Stimulated activated CD4-positive, alpha-beta T cell treated with anti-CD3 and anti-CD28 coated beads, Interleukin-2, amount 100 ng/mL, for 24 hours (primary cell): ENCODE measurements at regions not wholly inside any gene's neighbourhood (a gene's known extent, or its start where the extent isn't known, plus 50 kb on each side); places are given as distances from the start of the nearest gene placed in this dataset.

Experiments
- DNase-seq, 2 donors: peaks; one replicate each; pipeline ENCODE4 v3.0.0-alpha.2; 2020

DNA sequence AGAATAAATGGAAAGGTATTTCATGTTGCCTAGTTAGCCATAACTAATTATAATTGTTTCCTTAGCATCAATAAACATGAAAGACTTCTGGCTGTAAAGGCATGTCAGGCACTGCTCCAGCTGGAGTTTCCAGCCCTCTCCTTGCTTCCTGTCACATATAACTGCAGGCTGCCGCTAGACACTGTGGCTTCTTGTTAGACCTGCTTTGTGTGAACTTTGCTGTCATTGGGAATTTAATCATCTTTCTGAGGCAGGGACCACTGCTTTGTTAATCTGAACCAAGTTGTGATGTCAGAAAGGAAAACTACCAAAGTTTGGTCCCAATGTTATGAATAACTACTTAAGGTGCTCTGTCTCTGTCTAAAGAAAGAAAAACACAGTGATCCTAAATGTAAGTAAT lies 90.3 kb upstream of the DUSP10 start:
- no peak for DNase-seq

DNA sequence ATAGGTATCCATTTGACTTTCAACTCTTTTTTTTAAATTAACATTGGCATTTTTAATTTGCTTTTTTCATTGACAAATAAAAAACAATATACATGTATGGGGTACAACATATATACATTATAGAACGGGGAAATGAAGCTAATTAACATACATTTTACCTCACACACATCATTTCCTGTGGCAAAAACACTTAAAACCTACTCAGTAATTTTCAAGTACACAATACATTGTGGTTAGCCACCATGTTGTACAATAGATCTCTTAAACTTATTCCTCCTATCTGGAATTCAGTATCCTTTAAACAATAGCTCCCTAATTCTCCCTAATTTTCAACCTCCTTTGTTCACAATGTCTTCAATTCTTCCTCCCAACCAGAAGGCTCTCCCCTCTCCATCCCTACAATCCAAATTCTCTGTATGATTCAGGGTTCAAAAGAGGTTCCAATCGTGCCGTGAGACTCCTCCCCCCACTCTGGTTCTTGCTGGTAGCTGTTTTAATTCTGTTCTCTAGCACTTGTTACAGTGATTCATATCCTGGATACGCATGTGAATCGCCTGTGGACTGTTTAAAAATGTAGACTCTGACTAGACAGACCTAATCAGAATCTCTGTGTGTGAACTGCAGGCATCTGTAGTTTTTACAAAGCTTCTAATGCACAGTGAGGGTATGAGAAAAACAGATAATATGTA lies 87.6 kb upstream of the DUSP10 start:
- DNase-seq: peak; percentile 56 to 67

DNA sequence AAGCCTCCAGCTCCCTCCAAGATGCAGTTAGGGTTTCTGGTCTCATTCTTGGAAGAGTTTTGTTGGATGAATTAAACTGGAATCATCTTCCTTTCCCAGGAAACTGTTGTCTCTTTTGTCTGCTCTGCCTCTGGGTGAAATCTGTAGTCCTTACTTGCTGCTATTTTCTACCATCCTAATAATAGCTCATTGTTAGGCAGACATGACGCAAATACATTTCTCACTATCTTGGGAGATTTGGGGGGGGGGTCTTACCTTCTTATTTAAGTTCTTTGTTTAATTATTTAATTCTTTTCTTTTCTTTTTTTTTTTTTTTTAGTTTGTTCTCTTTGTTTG lies 85.4 kb upstream of the DUSP10 start:
- no peak for DNase-seq

DNA sequence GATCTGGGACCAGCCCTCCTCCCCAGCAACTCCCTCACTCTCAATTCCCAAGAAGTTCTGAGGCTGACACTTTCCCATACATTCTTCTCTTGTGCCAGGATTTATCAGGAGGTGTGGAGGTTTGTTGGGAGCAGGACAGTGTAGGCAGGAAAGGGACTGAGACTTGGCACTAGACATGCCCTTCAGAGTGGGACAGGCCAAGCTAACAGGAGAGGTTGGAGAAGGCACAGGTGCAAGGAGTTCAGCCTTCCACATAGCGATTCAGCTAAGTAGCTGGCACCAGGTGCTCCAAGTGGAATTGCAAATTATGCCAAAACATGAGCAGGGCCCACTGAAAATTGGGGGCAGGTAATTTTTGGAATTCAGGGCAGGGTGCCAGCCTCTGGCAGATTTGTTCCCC lies 83.0 kb upstream of the DUSP10 start:
- DNase-seq: no peak

DNA sequence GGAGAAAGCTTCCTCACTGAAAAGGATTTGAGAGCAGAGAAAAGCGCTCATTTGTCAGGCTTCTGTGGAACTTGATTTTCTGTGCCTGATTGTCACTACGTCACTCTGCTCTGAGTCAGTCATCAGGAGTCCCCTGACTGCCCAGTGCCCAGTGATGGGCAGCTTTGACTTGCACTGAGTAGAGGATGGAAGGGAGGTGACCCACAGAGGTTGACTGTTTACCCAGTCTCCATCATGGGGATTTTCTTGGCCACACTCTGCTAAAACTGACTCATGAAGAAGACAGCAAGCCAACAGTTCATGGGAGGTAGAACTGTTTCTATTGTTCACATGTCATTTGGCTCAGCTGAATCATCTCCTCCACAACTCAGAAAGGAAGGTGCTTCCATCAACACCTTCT lies 82.1 kb upstream of the DUSP10 start:
- DNase-seq: no peak

DNA sequence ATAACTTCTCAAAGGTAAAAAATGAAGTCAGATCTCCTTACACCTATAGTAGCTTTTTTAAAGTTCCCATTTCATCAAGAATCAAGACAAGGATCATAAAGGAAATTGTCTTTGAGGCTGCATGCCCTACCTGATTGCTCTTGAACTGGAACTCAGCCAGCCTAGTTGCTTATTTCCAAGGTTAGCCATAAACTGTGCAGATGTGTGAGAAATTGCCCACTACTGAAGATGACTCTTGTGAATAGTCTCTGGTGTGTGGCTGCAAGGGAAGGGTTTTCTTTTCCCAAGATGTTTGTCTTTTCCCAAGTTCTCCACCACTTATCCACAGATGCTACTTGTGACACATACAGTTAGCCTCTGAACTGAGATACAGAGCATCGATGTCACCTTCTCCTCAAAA lies 81.7 kb upstream of the DUSP10 start:
- no peak for DNase-seq

DNA sequence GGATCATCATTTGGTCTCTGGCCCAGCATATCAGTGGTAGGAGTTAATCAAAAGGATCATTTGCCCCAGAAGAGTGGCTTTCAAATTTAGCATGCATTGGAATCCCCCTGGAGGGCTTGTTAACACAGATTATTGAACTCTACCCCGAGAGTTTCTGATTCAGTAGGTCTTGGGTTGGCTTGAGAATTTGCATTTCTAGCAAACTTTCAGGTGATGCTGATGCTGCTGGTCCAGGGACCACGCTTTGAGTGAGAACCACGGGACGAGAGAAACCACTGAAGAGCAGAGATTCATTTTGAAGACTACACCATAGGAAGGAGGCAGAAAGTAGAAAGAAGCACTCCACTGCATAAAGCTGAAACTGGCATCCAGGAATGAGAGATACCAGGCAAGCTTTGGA lies 81.3 kb upstream of the DUSP10 start:
- DNase-seq: no peak

DNA sequence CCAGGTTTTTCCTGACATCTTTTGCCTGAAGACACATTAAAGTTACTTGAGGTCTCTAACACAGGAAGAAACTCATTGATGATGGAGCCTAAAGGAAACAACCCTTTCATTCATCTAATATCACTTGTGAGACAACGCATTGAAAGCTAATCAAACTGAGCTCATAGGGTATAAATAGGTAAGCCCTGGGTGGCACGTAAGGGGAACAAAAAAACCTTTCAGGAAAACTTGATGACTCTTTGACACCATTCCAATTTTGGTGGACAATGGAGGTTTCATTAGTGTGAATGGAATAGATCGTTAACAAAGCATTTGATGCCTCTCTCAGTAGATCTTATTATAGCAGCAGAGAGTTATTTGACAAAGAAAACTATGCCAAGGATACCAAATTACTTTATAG lies 80.7 kb upstream of the DUSP10 start:
- DNase-seq: no peak

DNA sequence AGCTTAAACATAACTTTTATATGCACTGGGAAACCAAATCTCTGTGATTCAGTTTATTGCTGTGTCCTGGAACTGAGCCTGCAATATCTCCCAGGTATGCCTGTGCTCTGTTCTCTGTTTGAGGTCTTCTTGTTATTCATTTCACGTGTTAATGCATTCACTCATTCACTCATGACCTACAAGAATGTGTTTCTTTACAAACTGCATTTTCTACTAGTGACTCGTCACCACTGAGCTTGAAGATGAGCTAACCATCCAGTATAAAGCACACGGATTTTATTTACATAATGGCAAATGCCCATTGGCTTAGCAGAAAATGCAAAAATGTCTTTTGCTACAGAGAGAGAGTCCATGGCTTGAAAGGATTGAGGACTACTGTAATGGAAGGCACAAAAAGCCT lies 75.0 kb upstream of the DUSP10 start:
- DNase-seq: no peak

DNA sequence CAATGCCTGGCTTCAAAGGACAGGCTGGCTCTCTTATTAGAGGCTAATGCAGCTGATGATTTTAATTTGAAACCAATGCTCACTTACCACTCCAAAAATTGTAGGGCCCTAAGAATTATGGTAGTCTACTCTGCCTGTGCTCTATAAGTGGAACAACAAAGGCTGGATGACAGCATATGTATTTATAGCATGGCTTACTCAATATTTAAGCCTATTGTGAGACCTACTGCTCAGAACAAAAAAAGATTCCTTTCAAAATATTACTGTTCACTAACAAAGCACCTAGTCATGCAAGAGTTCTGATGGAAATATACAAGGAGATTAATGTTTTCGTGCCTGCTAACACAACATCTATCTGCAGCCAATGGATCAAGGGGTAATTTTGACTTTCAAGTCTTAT lies 73.8 kb upstream of the DUSP10 start:
- DNase-seq: no peak

DNA sequence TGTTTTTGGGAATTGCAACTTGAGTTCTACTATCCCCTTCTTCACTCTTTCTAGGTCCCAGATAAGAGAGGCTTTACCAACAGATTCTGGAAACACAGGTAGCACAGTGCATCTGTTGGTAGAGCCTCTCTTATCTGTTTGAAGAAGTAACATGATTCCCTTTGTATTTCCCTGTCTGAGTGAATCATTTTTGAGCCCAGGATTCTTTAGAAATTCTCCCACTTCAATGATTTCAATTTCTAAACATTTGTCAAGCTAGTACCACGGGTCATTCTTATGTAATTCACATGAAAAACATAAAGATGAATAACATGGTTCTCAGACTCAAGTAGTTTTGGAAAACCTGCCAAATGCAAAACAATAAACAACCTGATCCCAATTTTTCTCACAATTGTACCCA lies 72.0 kb upstream of the DUSP10 start:
- DNase-seq: no peak

DNA sequence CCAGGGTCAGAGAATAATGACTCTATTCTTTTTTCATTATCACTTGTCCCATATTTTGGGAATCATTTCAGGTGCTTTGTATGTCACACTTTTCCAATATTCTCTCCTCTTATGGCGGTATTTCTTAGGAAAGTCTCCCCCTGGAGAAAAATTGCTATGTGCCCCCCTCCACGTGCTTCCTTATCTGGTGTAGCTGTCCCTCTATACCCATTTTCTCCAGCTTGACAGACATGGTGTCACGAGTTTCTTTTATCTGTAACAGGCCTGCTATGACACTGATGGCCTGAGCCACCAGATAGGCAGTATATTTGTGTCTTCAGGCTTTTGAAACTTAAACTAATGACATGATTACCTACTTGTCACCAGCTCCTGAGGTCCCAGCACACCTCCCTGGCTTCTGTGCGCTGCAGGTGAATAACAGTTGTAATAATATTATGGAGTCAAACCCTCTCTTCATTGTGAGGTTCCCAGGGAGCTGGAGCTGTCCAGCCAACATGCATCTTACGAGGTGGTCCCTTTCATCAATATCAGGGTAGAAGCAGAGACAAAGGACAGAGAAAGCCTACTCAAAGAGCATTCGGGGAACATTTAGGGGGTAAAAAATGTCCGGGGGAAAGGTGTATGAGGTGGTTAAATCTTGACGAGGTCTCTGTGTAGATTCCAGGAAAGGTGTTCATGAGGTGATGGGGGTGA lies 71.2 kb upstream of the DUSP10 start:
- DNase-seq: no peak

DNA sequence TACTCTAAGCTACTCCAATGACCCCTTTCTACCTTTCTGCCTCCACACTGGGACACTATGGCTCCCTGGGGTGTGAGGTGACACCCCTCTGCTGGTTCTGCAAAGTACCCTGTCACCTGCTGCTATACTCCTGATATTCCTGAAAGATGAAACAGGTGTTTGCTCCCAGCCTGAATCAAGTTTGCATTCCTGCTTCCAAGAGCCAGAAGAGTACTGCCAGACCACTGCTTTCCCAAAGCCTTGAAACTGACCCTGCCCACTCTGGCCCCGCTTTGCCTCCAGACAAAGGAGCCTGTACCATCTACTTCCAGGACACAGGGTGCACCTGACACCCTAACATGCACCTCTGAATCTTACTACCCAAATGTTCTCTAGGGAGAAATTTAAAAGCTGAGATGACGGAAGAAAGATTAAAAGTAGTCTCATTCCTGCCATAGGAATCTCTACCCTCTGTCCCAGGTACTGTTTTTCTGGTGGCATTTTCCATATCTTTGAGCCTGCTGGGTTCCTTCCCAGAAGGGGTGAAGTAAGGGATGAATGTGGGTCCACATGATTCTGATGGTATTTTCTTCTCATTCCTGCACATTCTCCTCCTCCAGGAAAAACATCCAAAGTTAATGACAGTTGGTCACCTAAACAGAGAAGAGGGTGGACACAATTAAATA lies 70.3 kb upstream of the DUSP10 start:
- DNase-seq: no peak

DNA sequence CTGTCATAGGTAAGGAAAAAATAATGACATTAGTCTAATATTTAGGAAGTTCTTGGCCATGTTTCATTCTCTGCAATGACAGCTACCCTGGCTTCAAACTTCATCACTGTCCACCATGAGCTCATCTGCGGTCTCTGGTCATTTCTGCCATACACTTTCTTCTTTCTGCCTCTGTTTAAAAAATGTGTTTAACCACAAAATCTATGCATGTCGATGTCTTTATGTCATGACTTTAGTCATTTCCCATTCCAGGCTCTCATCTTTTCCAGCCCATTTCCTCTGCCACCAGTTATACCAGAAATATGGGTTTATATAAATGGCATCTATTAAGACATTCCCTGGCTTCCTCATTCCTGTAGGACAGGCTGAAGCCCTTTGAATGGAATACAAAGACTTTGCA lies 68.5 kb upstream of the DUSP10 start:
- DNase-seq: no peak

DNA sequence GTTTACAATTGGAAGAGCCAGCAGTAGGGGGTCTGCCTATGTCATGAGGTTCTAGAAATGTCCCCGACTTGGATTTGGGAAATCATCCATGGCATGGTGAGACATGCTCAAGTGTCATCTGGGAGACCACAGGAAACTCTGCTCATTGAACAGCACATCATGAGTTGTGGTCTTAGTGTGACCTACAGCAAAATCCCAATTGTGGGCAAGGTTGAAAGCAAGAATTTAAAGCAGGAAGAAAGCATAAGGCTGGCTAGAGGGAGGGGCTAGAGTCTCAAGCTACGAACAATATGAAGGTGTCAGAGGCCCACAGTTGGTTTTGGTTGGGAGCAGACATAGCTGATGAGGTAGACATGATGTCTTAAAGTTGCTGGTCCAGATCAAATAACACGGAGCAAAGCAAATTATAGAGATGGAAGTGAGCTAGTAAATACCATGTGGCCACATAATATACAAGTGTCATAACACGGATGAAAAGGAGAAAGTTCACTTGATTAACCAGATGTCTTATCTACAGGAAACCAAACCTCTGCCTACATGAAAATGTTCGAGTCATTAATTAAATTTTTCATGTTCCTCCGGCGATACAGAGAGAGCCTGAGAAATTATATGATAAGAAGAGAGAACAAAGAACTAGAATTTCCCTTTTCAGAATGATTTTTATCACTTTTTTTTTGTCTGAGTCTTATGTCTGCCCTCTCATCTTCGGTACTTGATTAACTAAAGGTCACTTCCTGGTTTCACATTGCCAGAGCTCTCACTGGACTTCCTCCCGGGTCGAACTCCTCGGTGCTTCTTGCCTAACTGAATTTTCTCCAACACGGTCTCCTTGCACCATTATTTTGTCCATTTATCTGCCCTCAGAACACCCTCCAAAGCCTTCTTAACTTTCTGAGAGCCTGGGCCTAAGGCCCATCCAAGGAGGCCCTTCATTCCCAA lies 67.5 kb upstream of the DUSP10 start:
- DNase-seq: no peak

DNA sequence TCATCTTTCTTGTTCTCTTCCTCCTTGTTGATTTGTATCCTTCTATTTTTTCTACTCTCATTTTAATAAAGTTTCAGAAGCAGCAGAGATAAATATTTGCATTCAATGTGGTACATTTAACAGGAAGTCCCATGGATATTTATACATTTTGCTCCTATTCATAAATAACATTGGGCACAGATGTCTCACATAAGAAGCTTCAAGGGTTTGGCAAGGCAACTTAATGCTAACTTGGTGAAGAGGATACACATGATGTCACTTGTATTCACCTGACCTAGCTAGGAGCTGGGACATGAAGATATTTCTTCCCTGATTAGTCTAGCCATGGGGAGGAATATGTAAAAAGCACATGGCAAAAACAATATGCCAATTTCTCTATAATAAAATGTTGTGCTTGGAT lies 65.1 kb upstream of the DUSP10 start:
- no peak for DNase-seq

DNA sequence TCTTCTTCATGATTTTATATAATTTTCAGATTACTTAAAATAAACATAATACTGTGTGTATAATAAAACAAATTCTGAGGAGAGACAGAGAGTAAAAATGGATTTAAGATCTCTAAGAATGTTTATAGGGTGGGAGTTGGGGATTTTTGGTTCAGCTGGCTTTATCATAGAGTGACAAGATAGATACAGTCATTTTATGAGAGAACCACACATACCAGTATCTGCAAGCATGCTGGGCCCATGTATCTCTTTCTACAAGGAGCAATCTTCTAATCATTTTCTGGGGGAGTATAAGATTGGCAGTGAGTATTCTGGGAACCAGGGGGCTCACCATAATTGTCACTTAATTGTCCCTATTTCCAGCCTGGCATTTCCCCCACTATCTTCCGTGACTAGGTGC lies 64.3 kb upstream of the DUSP10 start:
- DNase-seq: no peak

DNA sequence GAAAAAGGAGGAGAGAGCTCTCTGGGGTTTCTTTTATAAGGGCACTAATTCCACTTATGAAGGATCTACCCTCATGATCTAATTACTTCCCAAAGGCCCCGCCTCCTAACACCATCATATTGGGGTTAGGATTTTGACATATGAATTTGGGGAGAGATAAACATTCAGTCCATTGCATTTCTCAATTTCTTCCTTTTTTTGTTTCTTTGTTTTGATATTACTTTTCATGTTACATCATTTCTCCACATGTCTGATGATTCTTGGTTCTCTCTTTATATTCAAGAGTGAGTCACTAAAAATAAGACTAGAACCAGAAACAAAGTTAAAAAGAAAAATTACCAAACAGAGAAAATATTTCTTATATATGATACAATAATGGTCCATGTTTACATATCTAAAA lies 63.2 kb upstream of the DUSP10 start:
- no peak for DNase-seq

DNA sequence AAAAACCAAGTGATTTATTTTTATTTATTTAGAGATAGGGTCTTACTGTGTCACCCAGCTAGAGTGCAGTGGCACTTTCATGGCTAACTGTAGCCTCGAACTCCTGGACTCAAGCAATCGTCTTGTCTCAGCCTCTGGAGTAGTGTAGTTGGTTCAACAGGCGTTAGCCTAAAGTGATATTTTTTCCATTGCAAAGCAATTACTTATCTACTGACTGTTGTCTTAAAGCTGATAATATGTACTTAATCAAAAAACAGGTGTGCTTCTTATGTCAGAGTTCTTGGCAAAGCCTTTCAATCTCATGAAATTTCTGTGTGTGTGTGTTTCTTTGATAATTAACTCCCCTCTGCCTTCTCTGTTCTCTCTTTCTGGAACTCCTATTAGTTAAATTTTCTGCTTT lies 62.4 kb upstream of the DUSP10 start:
- DNase-seq: no peak

DNA sequence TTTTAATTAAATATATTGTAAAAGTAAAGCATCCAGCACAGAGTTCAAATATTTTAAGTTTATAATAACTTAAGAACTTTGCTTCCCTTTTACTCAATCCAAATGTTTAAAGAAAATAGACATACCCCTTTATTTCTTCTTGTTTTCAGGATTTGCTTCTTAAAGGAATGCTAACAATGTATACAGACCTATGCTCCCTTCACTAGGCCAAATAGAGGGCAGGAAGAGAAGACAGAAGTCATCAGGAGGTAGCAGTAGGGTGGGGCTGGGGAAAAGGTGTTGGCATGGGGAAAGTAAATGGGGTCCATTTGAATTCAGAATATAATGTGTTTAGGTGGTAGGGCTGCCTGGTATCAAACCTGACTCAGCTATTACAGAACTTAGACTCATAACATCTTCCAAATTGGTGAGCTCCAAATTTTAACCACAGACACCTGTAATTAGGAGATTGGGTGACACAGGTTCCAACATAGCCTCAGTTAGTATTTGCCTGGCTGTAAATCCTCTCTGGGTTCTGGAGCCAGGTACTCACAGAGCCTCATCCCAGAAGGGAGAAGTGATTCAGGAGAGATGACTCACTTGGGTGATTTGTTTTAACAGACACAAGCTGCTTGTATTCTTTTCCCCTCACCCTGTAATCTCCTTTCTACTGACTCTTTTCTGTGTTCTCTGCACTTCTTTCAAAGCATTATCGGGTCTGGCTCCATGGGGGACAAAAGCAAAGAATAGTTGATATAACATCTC lies 60.1 kb upstream of the DUSP10 start:
- no peak for DNase-seq

DNA sequence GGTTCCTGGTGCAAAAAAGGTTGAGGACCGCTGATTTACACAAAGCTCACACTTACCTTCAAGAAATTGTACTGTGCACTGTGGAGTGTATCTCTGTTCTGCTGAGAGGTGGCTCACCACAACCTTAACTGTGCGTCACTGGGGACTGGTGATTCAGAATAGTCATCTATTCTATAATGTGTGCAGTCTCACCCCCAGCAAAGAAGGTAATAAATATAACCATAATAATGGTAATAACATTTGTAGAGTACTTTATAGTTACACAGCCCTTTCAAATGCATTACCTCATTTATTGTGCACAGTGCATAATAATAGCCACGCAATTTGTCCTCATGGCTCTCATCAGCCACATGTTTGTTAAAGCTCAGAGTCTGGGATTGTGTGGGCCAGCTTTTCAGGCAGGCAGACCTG lies 59.4 kb upstream of the DUSP10 start:
- DNase-seq: no peak

DNA sequence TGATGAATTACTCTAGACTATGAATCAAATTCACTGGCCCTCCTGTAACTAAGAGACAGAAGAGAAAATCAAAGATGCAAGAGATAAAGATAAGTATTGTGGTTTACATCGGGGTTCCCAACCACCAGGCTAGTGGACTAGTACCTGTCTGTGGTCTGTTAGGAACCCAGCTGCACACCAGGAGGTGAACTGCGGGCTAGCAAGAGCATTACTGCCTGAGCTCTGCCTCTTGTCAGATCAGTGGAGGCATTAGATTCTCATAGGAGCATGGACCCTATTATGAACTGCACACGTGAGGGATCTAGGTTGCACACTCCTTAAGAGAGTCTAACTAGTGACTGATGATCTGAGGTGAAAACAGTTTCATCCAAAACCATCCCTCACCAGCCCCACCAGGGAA lies 58.9 kb upstream of the DUSP10 start:
- DNase-seq: no peak

DNA sequence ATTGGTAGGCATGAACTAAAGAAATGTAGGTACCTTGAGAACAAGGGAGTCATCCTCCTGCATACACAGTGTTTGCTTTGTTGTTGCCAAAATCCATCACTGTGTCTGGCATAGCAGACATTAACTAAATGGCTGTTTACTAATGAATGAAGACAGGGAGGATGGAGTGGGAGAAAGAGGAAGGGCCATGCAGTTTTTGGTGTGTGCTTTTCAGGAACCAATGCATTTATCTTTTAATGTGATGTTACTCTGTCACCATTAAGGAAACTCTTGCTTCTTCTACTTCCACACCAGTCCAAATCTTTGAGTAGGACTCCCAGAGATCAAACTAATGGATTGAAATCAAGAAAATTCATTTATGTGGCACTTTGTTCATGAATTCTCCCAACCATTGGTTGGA lies 55.6 kb upstream of the DUSP10 start:
- no peak for DNase-seq
